Muscle of back (tissue), 3 donors: ENCODE measurements at regions not wholly inside any gene's neighbourhood (a gene's known extent, or its start where the extent isn't known, plus 50 kb on each side); places are given as distances from the start of the nearest gene placed in this dataset.
"Not testable (repeated sequence)": the region's sequence is repeated elsewhere in the genome, so short reads cannot be mapped to it uniquely, and the experiment has no call there.

Experiments
- DNase-seq, 3 donors: peaks; one replicate each; pipeline versions ENCODE4 v3.0.0 to v3.0.0-alpha.2; 2013

- no peak for DNase-seq
These were observed 132.6 kb downstream of the CUL2 start for GRCh38 chr10:34957531-34957930.

DNA sequence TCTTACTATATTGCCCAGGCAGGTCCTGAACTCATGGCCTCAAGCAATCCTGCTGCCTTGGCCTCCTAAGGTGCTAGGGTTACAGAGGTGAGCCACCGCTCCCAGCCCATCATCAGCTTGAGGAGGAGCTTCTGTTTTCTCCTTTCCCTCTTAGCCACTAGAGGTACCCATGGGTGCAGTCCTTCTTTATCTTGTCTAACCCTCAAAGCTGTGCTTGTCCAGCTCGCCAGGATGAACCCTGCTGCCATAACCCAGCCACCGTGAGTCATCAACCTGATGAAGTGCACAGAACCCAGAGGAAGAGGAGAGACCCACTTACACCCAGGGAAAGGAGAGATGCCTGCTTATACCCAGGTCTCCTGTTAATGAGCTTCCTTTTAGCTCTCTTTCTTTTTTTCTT lies 133.4 kb downstream of the CUL2 start:
- no peak for DNase-seq

- no peak for DNase-seq
These were observed 134.8 kb downstream of the CUL2 start for GRCh38 chr10:34955391-34955790.

DNA sequence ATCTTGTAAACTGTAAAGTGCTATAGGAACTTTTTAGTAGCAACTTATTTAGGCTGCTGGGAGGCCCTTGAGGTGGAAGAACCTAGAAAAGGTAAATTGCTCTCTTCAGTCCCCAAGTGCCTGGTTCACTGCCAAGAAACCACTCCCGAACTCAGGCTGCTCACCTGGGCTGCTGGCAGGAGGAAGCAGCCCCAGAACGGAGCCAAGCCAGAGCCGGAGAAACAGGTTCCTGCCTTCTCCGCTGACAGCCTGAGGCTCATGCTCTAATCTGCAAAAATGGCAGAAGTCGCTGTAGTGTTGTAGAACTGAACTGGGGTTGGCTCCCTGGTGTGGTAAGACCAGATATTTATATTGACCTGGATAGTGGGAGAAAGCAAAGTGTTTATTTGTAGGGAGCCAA lies 136.0 kb downstream of the CUL2 start:
- DNase-seq: no peak

- DNase-seq: not testable (repeated sequence)
These were observed 136.3 kb upstream of the PARD3 start for GRCh38 chr10:34951263-34951887.

GRCh38 chr10:34945951-34946522 lies 130.9 kb upstream of the PARD3 start:
- not testable (repeated sequence) for DNase-seq

- no peak for DNase-seq
These were observed 126.6 kb upstream of the PARD3 start for GRCh38 chr10:34941471-34942357.

DNA sequence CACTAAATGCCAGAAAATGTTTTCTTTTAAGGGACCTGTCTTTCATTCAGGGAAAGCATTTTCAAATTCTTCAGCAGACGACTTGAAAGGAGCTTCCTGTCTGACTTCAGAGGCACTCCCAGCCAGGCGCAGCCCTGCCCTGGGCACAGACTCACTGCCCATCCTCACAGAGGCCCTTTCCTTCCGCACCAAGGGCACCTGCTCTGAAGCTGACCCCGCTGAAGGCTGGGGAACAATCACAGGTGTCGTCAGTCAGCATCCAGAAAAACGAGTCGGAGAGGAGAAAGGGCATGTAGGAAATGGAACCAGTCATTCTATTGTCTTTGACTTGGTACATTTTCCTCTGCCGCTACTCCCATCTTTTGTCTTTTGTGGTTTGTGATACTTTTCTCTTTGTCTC lies 125.3 kb upstream of the PARD3 start:
- no peak for DNase-seq

DNA sequence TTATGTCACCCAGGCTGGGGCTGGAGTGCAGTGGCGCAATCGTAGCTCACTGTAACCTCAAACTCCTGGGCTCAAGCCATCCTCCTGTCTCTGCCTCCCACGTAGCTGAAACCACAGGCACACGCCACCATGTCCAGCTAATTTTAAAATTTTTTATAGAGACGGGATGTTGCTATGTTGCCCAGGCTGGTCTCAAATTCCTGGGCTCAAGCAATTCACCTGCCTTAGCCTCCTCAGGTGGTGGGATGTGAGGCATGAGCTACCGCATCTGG lies 123.2 kb upstream of the PARD3 start:
- DNase-seq: no peak

GRCh38 chr10:34937643-34938398 lies 122.7 kb upstream of the PARD3 start:
- not testable (repeated sequence) for DNase-seq

GRCh38 chr10:34936061-34936460 lies 121.0 kb upstream of the PARD3 start:
- no peak for DNase-seq

- DNase-seq: peak in 1 of 3 donors; percentile 39
These were observed 118.6 kb upstream of the PARD3 start for GRCh38 chr10:34933676-34934075.

- no peak for DNase-seq
These were observed 117.1 kb upstream of the PARD3 start for GRCh38 chr10:34932235-34932634.

GRCh38 chr10:34931216-34931615 lies 116.1 kb upstream of the PARD3 start:
- no peak for DNase-seq

GRCh38 chr10:34922138-34922537 lies 107.0 kb upstream of the PARD3 start:
- no peak for DNase-seq

DNA sequence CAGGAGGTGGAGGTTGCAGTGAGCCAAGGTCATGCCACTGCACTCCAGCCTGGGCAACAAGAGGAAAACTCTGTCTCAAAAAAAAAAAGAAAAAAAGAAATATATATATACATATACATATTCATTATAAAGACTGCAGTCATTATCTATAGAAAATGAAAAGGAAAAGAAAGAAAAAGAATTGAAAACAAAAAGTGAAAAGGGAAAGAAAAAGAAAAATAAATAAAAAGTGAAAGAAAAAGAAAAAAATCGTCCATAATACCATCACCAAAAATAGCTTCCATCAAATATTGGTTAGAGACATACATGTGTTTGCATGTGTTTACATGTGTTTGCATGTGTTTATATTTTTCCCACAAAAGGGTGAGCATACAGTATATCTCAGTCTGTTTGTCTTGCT lies 105.5 kb upstream of the PARD3 start:
- no peak for DNase-seq

- DNase-seq: no peak
These were observed 103.8 kb upstream of the PARD3 start for GRCh38 chr10:34918776-34919315.

DNA sequence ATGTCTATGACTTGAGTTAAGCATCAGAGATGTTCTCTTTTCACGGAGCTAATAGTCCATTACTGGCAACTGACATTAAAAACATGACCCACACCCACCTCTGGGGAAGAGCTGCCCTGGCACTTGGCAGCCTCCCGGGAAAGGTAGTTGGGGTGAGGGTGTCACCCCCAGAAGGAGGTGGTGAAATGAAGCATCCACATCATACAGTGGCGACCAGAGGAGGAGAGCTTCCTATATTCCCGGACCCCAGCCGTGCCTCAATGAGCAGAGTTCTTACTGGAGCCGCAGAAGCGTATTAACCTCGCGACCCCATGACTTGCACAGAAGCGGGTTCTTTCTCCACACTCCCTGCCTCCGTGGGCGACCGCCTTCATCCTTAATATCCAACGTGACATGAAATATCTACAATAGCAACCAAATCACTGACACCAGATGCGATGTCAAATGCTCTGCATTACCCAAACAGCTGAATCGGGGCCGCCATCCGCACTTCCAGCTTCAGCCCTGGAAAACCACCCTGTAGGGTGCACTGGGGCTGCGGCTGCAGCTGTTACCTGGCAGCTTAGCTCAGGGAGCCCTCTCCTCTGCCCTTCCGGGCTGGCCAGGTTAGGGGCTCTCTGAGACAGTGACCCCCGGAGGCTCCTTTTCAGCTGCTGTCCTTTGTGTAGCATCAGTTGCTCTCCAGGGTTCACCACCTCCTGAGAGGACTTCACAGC lies 103.1 kb upstream of the PARD3 start:
- DNase-seq: no peak

GRCh38 chr10:34916314-34916713 lies 101.2 kb upstream of the PARD3 start:
- peak in 1 of 3 donors; percentile 63 for DNase-seq

DNA sequence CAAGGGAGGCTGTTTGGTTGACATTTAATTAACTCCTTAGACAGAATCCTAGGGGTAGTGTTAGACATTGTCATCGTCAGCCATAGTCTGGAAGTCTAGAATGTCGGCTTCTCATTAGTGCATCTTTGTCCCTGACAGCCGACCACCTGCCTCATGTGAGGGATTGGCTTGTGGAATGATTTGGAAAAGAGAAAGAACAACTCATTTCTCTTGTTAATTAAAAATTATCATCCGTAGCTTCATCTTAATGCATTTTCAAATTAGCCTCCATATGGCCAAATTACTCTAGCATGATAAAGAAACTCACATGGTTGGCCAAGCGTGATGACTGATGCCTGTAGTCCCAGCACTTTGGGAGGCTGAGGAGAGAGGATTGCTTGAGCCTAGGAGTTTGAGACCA lies 97.7 kb upstream of the PARD3 start:
- no peak for DNase-seq

DNA sequence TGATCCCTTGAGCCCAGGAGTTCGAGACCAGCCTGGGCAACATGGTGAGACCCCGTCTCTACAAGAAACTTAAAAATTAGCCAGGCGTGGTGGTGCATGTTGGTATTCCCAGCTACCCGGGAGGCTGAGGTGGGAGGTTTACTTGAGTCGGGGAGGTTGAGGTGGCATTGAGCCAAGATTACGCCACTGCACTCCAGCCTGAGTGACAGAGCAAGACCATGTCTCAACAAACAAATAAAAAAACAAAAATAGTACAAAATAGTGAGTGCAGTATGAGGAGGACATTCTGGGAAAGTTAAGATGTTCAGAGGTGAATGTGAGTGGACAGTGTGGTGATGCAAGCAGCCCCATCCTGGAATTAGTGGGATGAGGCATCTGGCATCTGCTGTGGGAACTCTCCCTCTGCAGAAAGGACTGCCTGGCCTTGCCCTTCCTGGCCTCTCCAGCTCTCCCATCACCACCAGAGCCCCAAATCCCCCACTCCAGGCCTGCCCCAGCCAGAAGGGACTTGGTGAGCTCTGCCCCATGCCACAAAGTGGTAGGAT lies 96.6 kb upstream of the PARD3 start:
- DNase-seq: no peak
